ENCODE measurements at regions not wholly inside any gene's neighbourhood (a gene's known extent, or its start where the extent isn't known, plus 50 kb on each side); places are given as distances from the start of the nearest gene placed in this dataset.
A peak's percentile ranks its signal among the peaks of the same experiment; 100 is the strongest.

DNA sequence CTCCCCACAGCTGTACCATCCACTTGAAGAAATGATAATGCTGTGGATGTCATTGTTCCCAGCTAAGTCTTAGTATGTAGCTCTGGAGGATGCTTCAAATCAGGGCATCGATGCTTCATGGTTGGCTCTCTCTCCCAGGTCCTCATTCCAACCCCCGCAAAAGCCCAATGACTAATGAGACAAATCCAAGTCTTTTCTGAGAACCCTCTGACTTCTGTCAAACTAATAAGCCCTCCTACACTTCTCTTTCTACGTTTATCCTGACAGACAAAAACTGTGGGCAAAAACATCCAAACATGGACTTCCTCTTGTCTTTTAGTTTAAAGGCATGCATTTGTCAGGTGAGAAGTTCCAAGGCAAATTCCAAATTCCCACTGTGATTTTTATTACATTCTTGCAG is 260.4 kb upstream of the TAC1 start:
- H3K4me3 ChIP-seq (ENCODE audit: low read depth, low read length), result no peak overlapping the region
- TF ChIP-seq, protein P1, sequence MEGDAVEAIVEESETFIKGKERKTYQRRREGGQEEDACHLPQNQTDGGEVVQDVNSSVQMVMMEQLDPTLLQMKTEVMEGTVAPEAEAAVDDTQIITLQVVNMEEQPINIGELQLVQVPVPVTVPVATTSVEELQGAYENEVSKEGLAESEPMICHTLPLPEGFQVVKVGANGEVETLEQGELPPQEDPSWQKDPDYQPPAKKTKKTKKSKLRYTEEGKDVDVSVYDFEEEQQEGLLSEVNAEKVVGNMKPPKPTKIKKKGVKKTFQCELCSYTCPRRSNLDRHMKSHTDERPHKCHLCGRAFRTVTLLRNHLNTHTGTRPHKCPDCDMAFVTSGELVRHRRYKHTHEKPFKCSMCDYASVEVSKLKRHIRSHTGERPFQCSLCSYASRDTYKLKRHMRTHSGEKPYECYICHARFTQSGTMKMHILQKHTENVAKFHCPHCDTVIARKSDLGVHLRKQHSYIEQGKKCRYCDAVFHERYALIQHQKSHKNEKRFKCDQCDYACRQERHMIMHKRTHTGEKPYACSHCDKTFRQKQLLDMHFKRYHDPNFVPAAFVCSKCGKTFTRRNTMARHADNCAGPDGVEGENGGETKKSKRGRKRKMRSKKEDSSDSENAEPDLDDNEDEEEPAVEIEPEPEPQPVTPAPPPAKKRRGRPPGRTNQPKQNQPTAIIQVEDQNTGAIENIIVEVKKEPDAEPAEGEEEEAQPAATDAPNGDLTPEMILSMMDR (IDR thresholded peaks at IDR 0.05; ENCODE audit: control insufficient read depth, extremely low read depth, insufficient read depth), result no peak
- DNase-seq (ENCODE audit: low read depth), result no peak

DNA sequence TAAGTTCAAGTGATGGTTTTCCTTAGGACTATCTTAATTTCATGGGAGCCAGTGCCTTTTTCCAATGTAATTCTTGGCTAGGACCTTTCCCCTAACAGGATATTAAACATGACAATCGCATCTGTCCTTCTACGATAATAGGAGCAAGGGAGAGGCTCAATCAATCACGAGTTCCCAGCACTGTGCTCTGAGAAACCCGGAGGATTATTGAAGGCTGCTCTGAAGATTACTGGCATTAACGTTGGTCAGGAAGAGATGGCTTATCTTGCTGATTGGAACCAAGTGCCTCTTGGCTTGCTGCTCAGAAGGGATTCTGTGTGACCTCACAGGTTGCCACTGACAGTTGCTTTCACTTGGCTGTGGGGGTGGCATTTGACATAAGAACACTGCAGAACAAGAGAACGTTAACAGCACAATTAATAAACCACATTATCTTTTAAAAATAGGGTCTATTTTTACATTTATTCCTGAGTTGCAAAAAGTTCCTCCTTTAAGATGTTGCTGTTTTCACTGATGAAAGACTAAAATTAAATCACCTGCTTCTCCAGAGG is 252.1 kb upstream of the TAC1 start:
- no peak for DNase-seq (ENCODE audit: low read depth)
- TF ChIP-seq, protein P1 (IDR thresholded peaks at IDR 0.05; ENCODE audit: control insufficient read depth, extremely low read depth, insufficient read depth), result no peak
- no peak overlapping the region for H3K4me3 ChIP-seq (ENCODE audit: low read depth, low read length)

DNA sequence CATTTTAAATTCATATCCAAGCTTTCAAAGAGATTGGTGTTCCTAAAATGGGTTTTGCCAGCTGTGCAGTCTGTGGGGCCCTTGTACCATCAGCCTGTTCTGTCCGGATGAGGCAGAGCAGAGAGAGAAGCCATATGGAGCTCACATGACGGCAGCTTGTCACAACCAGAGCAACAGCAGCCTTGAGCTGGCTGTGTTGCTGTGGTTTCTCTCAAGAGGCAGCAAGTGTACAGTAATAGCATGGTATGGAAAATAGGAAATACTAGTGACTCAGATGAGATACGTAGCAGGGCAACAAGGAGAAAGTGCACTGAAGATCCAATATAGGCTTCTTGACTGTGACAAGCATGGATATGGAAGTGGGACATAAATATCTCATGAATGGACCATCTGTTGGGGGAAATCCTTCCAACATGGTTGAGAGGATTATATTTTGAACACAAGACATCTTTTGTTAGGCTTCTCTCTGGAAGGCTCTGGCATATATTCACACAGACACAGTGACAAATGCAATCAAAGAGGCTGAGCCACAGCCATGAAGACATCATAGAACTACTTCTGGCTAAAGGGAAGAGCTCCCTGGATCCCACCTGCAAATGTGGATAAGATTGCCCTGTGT is 251.0 kb upstream of the TAC1 start:
- no peak overlapping the region for H3K4me3 ChIP-seq (ENCODE audit: low read depth, low read length)
- DNase-seq (ENCODE audit: low read depth), result no peak
- TF ChIP-seq, protein P1 (IDR thresholded peaks at IDR 0.05; ENCODE audit: control insufficient read depth, extremely low read depth, insufficient read depth), result no peak

DNA sequence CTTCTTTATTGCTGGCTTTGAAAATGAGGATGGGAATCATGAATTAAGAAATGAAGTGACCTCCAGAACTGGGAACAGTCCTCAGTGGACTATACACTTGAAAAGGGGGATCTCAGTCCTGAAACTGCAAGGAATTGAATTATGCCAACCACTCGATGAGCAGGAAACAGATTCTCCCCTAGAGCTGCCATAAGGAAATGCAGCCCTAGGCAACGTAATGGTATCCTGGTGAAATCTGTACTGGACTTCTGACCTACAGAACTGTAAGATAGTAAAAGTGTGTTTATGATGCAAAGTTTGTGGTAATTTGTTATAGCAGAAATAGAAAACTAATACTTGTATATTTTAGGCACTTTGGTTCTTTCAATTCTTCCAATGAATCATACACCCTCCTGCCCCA is 236.4 kb upstream of the TAC1 start:
- DNase-seq (ENCODE audit: low read depth), result no peak
- TF ChIP-seq, protein P1 (IDR thresholded peaks at IDR 0.05; ENCODE audit: control insufficient read depth, extremely low read depth, insufficient read depth), result no peak
- no peak overlapping the region for H3K4me3 ChIP-seq (ENCODE audit: low read depth, low read length)

DNA sequence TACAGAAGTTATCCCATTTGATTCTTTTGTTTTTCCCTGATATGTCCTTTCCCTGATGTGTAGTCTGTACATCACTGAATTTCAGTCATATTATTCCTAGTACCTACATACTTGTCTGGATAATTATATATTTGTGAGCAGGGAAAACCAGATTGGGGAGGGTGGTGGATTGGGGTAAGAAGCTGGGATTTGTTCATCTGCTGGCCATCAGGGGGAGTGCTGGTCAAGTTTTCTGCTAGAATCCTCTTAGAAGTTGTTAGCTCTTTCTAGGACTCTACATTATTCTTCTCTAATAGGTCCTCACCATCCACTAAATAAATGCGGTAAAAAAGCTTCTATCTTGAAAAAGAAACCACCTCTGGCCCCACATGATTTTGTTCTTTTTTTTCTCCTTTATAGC is 232.7 kb upstream of the TAC1 start:
- peak; percentile 14 for DNase-seq (ENCODE audit: low read depth)
- TF ChIP-seq, protein P1 (IDR thresholded peaks at IDR 0.05; ENCODE audit: control insufficient read depth, extremely low read depth, insufficient read depth), result peak; percentile 65

DNA sequence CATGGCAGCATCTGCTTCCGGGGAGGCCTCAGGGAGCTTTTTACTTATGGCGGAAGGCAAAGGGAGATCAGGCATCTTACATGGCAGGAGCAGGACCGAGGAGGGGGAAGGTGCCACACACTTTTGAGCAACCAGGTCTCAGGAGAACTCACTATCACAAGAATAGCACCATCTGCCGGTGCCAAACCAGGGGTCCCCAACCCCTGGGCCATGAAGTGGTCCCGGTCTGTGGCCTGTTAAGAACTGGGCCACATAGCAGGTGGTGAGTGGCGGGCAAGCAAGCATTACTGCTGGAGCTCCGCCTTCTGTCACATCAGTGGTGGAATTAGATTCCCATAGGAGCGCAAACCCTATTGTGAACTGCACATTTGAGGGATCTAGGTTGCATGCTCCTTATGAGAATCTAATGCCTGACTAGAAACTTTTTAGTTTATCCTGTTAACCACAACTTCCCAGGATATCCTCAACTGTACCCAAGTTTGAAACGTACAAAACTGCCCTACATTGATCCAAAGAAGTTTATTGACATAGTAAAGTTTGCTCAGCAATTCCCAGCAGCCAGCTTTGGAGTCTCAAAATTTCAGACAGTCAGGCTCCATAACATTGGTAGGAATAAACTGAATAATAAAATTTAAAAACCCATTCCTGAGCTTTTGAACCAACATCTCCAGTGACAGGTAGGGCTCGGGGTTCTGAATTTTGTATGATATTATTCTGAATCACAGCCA is 228.4 kb upstream of the TAC1 start:
- TF ChIP-seq, protein P1 (IDR thresholded peaks at IDR 0.05; ENCODE audit: control insufficient read depth, extremely low read depth, insufficient read depth), result no peak
- no peak for DNase-seq (ENCODE audit: low read depth)

More for the DNA sequence above, 232.7 kb upstream of the TAC1 start:
- no peak overlapping the region for H3K4me3 ChIP-seq (ENCODE audit: low read depth, low read length)

More for the DNA sequence above, 228.4 kb upstream of the TAC1 start:
- H3K4me3 ChIP-seq (ENCODE audit: low read depth, low read length), result no peak overlapping the region

Measured in LNCaP clone FGC (cell line).